ENCODE measurements at regions not wholly inside any gene's neighbourhood (a gene's known extent, or its start where the extent isn't known, plus 50 kb on each side); places are given as distances from the start of the nearest gene placed in this dataset.

DNA sequence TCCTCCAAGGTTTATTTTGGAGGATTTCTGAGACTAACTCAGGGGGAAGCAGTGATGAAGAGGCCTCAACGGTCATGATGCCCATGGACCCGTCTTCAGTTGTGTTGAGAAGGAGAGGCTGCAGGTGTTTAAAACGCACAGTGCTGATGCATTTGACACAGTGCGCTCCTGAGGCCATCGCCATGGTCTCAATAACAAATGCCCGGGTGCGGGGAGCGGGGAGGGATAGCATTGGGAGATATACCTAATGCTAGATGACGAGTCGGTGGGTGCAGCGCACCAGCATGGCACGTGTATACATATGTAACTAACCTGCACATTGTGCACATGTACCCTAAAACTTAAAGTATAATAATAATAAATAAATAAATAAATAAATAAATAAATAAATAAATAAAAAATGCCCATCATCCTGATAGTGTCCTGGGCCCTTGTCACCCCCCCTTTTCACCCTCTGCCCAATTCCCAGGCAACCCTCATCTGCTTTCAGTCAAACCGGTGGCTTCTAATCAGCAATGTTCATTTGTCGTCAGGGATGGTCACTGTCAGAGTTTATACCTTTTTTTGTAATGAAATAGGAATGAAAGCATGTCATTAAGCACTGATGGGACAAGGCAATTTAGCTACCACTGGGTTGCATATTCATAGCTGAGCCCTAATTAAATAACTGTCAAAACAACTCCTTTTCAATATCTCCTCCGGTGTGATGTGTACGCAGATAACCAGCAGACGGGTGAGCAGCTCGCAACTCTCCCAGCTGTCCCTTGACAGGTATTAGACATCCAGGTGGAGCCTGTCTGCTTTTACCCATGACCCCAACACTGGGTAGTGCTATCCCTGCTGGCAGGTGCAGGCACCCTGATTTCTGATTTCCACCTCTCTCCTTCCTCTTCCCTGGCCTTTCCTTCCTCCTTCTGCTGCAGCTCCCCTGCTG, 95.9 kb downstream of the KCNF1 start:
- H4K20me1 ChIP-seq (ENCODE audit: insufficient read depth, low read length, poor library complexity, severe bottlenecking) = no peaks in the 10 kb centered on the region
- no peaks in the 10 kb centered on the region for H3K79me2 ChIP-seq (ENCODE audit: insufficient read depth, low read length)
- no peak overlapping the region for H3K4me3 ChIP-seq (ENCODE audit: low read length, poor library complexity, severe bottlenecking)
- no peaks in the 10 kb centered on the region for H3F3A ChIP-seq (ENCODE audit: low read depth)
- no peak overlapping the region for H2AFZ ChIP-seq (ENCODE audit: low read length)
- no peaks in the 10 kb centered on the region for H3K36me3 ChIP-seq (ENCODE audit: insufficient read depth, low read length)
- no peaks in the 10 kb centered on the region for H3K9me2 ChIP-seq (replicated peaks; ENCODE audit: low read depth, low read length)
- no peak for TF ChIP-seq EZH2phosphoT487 (IDR thresholded peaks at IDR 0.05; ENCODE audit: borderline replicate concordance)
- TF ChIP-seq, protein P1, sequence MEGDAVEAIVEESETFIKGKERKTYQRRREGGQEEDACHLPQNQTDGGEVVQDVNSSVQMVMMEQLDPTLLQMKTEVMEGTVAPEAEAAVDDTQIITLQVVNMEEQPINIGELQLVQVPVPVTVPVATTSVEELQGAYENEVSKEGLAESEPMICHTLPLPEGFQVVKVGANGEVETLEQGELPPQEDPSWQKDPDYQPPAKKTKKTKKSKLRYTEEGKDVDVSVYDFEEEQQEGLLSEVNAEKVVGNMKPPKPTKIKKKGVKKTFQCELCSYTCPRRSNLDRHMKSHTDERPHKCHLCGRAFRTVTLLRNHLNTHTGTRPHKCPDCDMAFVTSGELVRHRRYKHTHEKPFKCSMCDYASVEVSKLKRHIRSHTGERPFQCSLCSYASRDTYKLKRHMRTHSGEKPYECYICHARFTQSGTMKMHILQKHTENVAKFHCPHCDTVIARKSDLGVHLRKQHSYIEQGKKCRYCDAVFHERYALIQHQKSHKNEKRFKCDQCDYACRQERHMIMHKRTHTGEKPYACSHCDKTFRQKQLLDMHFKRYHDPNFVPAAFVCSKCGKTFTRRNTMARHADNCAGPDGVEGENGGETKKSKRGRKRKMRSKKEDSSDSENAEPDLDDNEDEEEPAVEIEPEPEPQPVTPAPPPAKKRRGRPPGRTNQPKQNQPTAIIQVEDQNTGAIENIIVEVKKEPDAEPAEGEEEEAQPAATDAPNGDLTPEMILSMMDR (conservative IDR thresholded peaks at IDR 0.05; ENCODE audit: low read length) = no peak
- H3K9ac ChIP-seq (ENCODE audit: low read depth, low read length, poor library complexity, severe bottlenecking) = no peak overlapping the region
- H3K4me2 ChIP-seq (ENCODE audit: low read depth, low read length, poor library complexity, severe bottlenecking) = no peak overlapping the region
- no peaks in the 10 kb centered on the region for H3K27me3 ChIP-seq (ENCODE audit: insufficient read depth, low read length, poor library complexity, severe bottlenecking)
- H3K4me1 ChIP-seq (ENCODE audit: insufficient read depth, low read length, poor library complexity, severe bottlenecking) = no peaks in the 10 kb centered on the region
- H3K9me3 ChIP-seq (ENCODE audit: insufficient read depth, low read depth, low read length) = no peaks in the 10 kb centered on the region; the same call in 1 of the 2 replicates

DNA sequence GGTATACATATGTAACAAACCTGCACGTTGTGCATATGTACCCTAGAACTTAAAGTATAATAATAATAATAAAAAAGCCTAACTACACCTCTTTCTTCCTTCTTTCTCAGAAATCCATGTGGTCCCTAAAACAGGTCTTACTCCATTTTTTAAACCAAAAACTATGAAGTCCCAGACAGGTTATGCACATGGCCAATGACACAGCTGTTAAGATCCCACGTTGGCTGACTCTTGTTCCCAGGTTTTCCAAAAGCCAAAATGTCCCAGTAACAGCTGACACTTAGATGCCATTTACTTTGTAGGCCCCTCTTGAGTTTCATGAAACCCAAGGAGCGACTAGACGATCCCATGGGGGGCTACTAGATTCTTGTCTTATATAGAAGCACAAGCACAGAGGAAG, 97.0 kb downstream of the KCNF1 start:
- Histone ChIP-seq H3K4me1 (ENCODE audit: insufficient read depth, low read length, poor library complexity, severe bottlenecking) (no peaks in the 10 kb centered on the region), H3K36me3 (ENCODE audit: insufficient read depth, low read length) (no peaks in the 10 kb centered on the region), H3K4me2 (ENCODE audit: low read depth, low read length, poor library complexity, severe bottlenecking) (no peak overlapping the region), H3K27me3 (ENCODE audit: insufficient read depth, low read length, poor library complexity, severe bottlenecking) (no peaks in the 10 kb centered on the region), H2AFZ (ENCODE audit: low read length) (no peak overlapping the region), H3K9ac (ENCODE audit: low read depth, low read length, poor library complexity, severe bottlenecking) (no peak overlapping the region), H4K20me1 (ENCODE audit: insufficient read depth, low read length, poor library complexity, severe bottlenecking) (no peaks in the 10 kb centered on the region), H3K79me2 (ENCODE audit: insufficient read depth, low read length) (no peaks in the 10 kb centered on the region), H3K9me2 (replicated peaks; ENCODE audit: low read depth, low read length) (no peaks in the 10 kb centered on the region), H3F3A (ENCODE audit: low read depth) (no peaks in the 10 kb centered on the region), H3K9me3 (ENCODE audit: insufficient read depth, low read depth, low read length) (no peaks in the 10 kb centered on the region; the same call in 1 of the 2 replicates), H3K4me3 (ENCODE audit: low read length, poor library complexity, severe bottlenecking) (no peak overlapping the region)
- TF ChIP-seq EZH2phosphoT487 (IDR thresholded peaks at IDR 0.05; ENCODE audit: borderline replicate concordance) = no peak
- TF ChIP-seq, protein P1 (conservative IDR thresholded peaks at IDR 0.05; ENCODE audit: low read length) = no peak

DNA sequence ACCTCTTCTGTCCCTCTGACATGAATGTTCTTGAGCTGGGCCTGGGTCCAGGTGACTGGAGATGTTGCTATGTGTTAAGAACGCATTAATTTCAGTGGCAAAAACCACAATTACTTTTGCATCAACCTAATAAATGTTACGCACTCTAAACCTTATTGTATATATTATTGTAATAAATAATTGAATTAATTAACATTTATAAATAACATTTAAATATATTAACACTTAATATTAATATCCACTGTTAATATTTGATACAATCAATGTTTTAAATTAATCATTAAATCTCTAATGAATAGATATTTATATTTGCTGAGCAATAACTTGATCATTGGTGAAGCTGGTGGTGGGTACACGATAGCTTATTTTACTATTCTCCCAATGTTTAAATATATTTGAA, 97.4 kb downstream of the KCNF1 start:
- Histone ChIP-seq H2AFZ (ENCODE audit: low read length) (no peak overlapping the region), H4K20me1 (ENCODE audit: insufficient read depth, low read length, poor library complexity, severe bottlenecking) (no peaks in the 10 kb centered on the region), H3F3A (ENCODE audit: low read depth) (no peaks in the 10 kb centered on the region), H3K4me1 (ENCODE audit: insufficient read depth, low read length, poor library complexity, severe bottlenecking) (no peaks in the 10 kb centered on the region), H3K4me3 (ENCODE audit: low read length, poor library complexity, severe bottlenecking) (no peak overlapping the region), H3K9me3 (ENCODE audit: insufficient read depth, low read depth, low read length) (no peaks in the 10 kb centered on the region; the same call in 1 of the 2 replicates), H3K36me3 (ENCODE audit: insufficient read depth, low read length) (no peaks in the 10 kb centered on the region), H3K4me2 (ENCODE audit: low read depth, low read length, poor library complexity, severe bottlenecking) (no peak overlapping the region), H3K27me3 (ENCODE audit: insufficient read depth, low read length, poor library complexity, severe bottlenecking) (no peaks in the 10 kb centered on the region), H3K9ac (ENCODE audit: low read depth, low read length, poor library complexity, severe bottlenecking) (no peak overlapping the region), H3K79me2 (ENCODE audit: insufficient read depth, low read length) (no peaks in the 10 kb centered on the region), H3K9me2 (replicated peaks; ENCODE audit: low read depth, low read length) (no peaks in the 10 kb centered on the region)
- TF ChIP-seq, protein P1 (conservative IDR thresholded peaks at IDR 0.05; ENCODE audit: low read length) = no peak
- no peak for TF ChIP-seq EZH2phosphoT487 (IDR thresholded peaks at IDR 0.05; ENCODE audit: borderline replicate concordance)
